PC-3 (cell line): ENCODE measurements at regions not wholly inside any gene's neighbourhood (a gene's known extent, or its start where the extent isn't known, plus 50 kb on each side); places are given as distances from the start of the nearest gene placed in this dataset.

ENCODE experiments used
- CTCF ChIP-seq: fragments of 300-600 bp; sonication (generic); conservative IDR thresholded peaks from 2 replicates; pipeline ENCODE4 v1.5.1; 2017; ENCODE audit warnings: antibody characterized with exemption, low read depth, mild to moderate bottlenecking, low read length
- EZH2phosphoT487 ChIP-seq: fragments of 300-600 bp; sonication (generic); IDR thresholded peaks from 2 replicates; pipeline ENCODE4 v1.6.1; 2018; ENCODE audit warnings: mild to moderate bottlenecking, antibody characterized with exemption, low read length, borderline replicate concordance

GRCh38 chrX:118218940-118219339 lies 102.3 kb upstream of the KLHL13 start:
- no peak for TF ChIP-seq EZH2phosphoT487
- no peak for TF ChIP-seq CTCF
